ENCODE measurements at regions not wholly inside any gene's neighbourhood (a gene's known extent, or its start where the extent isn't known, plus 50 kb on each side); places are given as distances from the start of the nearest gene placed in this dataset.

GRCh38 chr4:34644579-34645115 lies 1599.7 kb downstream of the ARAP2 start:
- TF ChIP-seq CTCF (IDR thresholded peaks at IDR 0.05; ENCODE audit: poor library complexity) (no peak), EZH2 (IDR thresholded peaks at IDR 0.05; ENCODE audit: borderline replicate concordance) (no peak)
